ENCODE measurements at regions not wholly inside any gene's neighbourhood (a gene's known extent, or its start where the extent isn't known, plus 50 kb on each side); places are given as distances from the start of the nearest gene placed in this dataset.
"Not testable (repeated sequence)": the region's sequence is repeated elsewhere in the genome, so short reads cannot be mapped to it uniquely, and the experiment has no call there.

- DNase-seq: no peak
Observed at GRCh38 chr4:160523231-160523630, 1420.4 kb downstream of the RAPGEF2 start.

- no peak for DNase-seq
Observed at GRCh38 chr4:160537681-160538080, 1434.8 kb downstream of the RAPGEF2 start.

GRCh38 chr4:160546201-160546600 is 1443.3 kb downstream of the RAPGEF2 start:
- no peak for DNase-seq

- DNase-seq: not testable (repeated sequence)
Observed at GRCh38 chr4:160549951-160550519, 1447.2 kb downstream of the RAPGEF2 start.

GRCh38 chr4:160562661-160563060 is 1459.8 kb downstream of the RAPGEF2 start:
- DNase-seq: no peak

- no peak for DNase-seq
Observed at GRCh38 chr4:160563552-160564282, 1460.8 kb downstream of the RAPGEF2 start.

- DNase-seq: no peak
Observed at GRCh38 chr4:160567634-160568033, 1464.8 kb downstream of the RAPGEF2 start.

GRCh38 chr4:160570271-160570670 is 1467.4 kb downstream of the RAPGEF2 start:
- DNase-seq: no peak

GRCh38 chr4:160574272-160574671 is 1471.4 kb downstream of the RAPGEF2 start:
- DNase-seq: not testable (repeated sequence)

- DNase-seq: no peak
Observed at GRCh38 chr4:160580581-160580980, 1477.7 kb downstream of the RAPGEF2 start.

GRCh38 chr4:160592258-160592657 is 1489.4 kb downstream of the RAPGEF2 start:
- DNase-seq: no peak

- no peak for DNase-seq
Observed at GRCh38 chr4:160595646-160596045, 1492.8 kb downstream of the RAPGEF2 start.

- DNase-seq: no peak
Observed at GRCh38 chr4:160604541-160604940, 1501.7 kb downstream of the RAPGEF2 start.

- DNase-seq: no peak
Observed at GRCh38 chr4:160611181-160611580, 1508.3 kb downstream of the RAPGEF2 start.

- no peak for DNase-seq
Observed at GRCh38 chr4:160631044-160631443, 1528.2 kb downstream of the RAPGEF2 start.

GRCh38 chr4:160652790-160653189 is 1511.0 kb downstream of the FSTL5 start:
- no peak for DNase-seq

- no peak for DNase-seq
Observed at GRCh38 chr4:160675550-160675949, 1488.2 kb downstream of the FSTL5 start.

GRCh38 chr4:160685729-160686128 is 1478.1 kb downstream of the FSTL5 start:
- no peak for DNase-seq

GRCh38 chr4:160701671-160702070 is 1462.1 kb downstream of the FSTL5 start:
- DNase-seq: no peak

- no peak for DNase-seq
Observed at GRCh38 chr4:160709026-160709425, 1454.8 kb downstream of the FSTL5 start.

GRCh38 chr4:160709546-160709945 is 1454.3 kb downstream of the FSTL5 start:
- DNase-seq: no peak

GRCh38 chr4:160716551-160716950 is 1447.2 kb downstream of the FSTL5 start:
- DNase-seq: no peak

GRCh38 chr4:160717848-160718247 is 1446.0 kb downstream of the FSTL5 start:
- DNase-seq: no peak

- no peak for DNase-seq
Observed at GRCh38 chr4:160724063-160724462, 1439.7 kb downstream of the FSTL5 start.

- no peak for DNase-seq
Observed at GRCh38 chr4:160745126-160745525, 1418.7 kb downstream of the FSTL5 start.

Measured in hippocampal formation (tissue), 2 donors.